ENCODE measurements at regions not wholly inside any gene's neighbourhood (a gene's known extent, or its start where the extent isn't known, plus 50 kb on each side); places are given as distances from the start of the nearest gene placed in this dataset.

GRCh38 chr9:29394855-29395254 is 1821.6 kb upstream of the C9orf72 start:
- H3K4me1 ChIP-seq (ENCODE audit: insufficient read depth, low read length, poor library complexity, severe bottlenecking) = no peaks in the 10 kb centered on the region
- no peaks in the 10 kb centered on the region for H3K9me2 ChIP-seq (replicated peaks; ENCODE audit: low read depth, low read length)
- H3K79me2 ChIP-seq (ENCODE audit: insufficient read depth, low read length) = no peaks in the 10 kb centered on the region
- no peak overlapping the region for H3K4me3 ChIP-seq (ENCODE audit: low read length, poor library complexity, severe bottlenecking)
- H3K4me2 ChIP-seq (ENCODE audit: low read depth, low read length, poor library complexity, severe bottlenecking) = no peak overlapping the region
- H3K9me3 ChIP-seq (ENCODE audit: insufficient read depth, low read depth, low read length) = no peaks in the 10 kb centered on the region
- no peaks in the 10 kb centered on the region for H4K20me1 ChIP-seq (ENCODE audit: insufficient read depth, low read length, poor library complexity, severe bottlenecking)
- H3K36me3 ChIP-seq (ENCODE audit: insufficient read depth, low read length) = no peaks in the 10 kb centered on the region
- H3K27me3 ChIP-seq (ENCODE audit: insufficient read depth, low read length, poor library complexity, severe bottlenecking) = no peaks in the 10 kb centered on the region
- no peak overlapping the region for H3K9ac ChIP-seq (ENCODE audit: low read depth, low read length, poor library complexity, severe bottlenecking)
- H2AFZ ChIP-seq (ENCODE audit: low read length) = no peak overlapping the region
- TF ChIP-seq CTCF (conservative IDR thresholded peaks at IDR 0.05; ENCODE audit: low read length) (no peak), EZH2phosphoT487 (IDR thresholded peaks at IDR 0.05; ENCODE audit: borderline replicate concordance) (no peak)
- no peaks in the 10 kb centered on the region for H3F3A ChIP-seq (ENCODE audit: low read depth)

GRCh38 chr9:29397148-29397547 is 1823.9 kb upstream of the C9orf72 start:
- Histone ChIP-seq H3K9me3 (ENCODE audit: insufficient read depth, low read depth, low read length) (no peaks in the 10 kb centered on the region), H3K4me2 (ENCODE audit: low read depth, low read length, poor library complexity, severe bottlenecking) (no peak overlapping the region), H3K4me3 (ENCODE audit: low read length, poor library complexity, severe bottlenecking) (no peak overlapping the region), H3K79me2 (ENCODE audit: insufficient read depth, low read length) (no peaks in the 10 kb centered on the region), H4K20me1 (ENCODE audit: insufficient read depth, low read length, poor library complexity, severe bottlenecking) (no peaks in the 10 kb centered on the region), H3K36me3 (ENCODE audit: insufficient read depth, low read length) (no peaks in the 10 kb centered on the region), H3K9ac (ENCODE audit: low read depth, low read length, poor library complexity, severe bottlenecking) (no peak overlapping the region), H3K4me1 (ENCODE audit: insufficient read depth, low read length, poor library complexity, severe bottlenecking) (no peaks in the 10 kb centered on the region), H3K27me3 (ENCODE audit: insufficient read depth, low read length, poor library complexity, severe bottlenecking) (no peaks in the 10 kb centered on the region), H3F3A (ENCODE audit: low read depth) (no peaks in the 10 kb centered on the region), H3K9me2 (replicated peaks; ENCODE audit: low read depth, low read length) (no peaks in the 10 kb centered on the region), H2AFZ (ENCODE audit: low read length) (no peak overlapping the region)
- TF ChIP-seq CTCF (conservative IDR thresholded peaks at IDR 0.05; ENCODE audit: low read length) (no peak), EZH2phosphoT487 (IDR thresholded peaks at IDR 0.05; ENCODE audit: borderline replicate concordance) (no peak)

GRCh38 chr9:29416204-29416603 is 1842.9 kb upstream of the C9orf72 start:
- Histone ChIP-seq H3K9me2 (replicated peaks; ENCODE audit: low read depth, low read length) (no peaks in the 10 kb centered on the region; the same call in 1 of the 2 replicates), H3K4me3 (ENCODE audit: low read length, poor library complexity, severe bottlenecking) (no peak overlapping the region), H3K79me2 (ENCODE audit: insufficient read depth, low read length) (no peaks in the 10 kb centered on the region), H3F3A (ENCODE audit: low read depth) (no peaks in the 10 kb centered on the region), H3K36me3 (ENCODE audit: insufficient read depth, low read length) (no peaks in the 10 kb centered on the region), H3K4me2 (ENCODE audit: low read depth, low read length, poor library complexity, severe bottlenecking) (no peak overlapping the region), H2AFZ (ENCODE audit: low read length) (no peak overlapping the region), H3K9ac (ENCODE audit: low read depth, low read length, poor library complexity, severe bottlenecking) (no peak overlapping the region), H4K20me1 (ENCODE audit: insufficient read depth, low read length, poor library complexity, severe bottlenecking) (no peaks in the 10 kb centered on the region), H3K4me1 (ENCODE audit: insufficient read depth, low read length, poor library complexity, severe bottlenecking) (no peaks in the 10 kb centered on the region), H3K9me3 (ENCODE audit: insufficient read depth, low read depth, low read length) (no peaks in the 10 kb centered on the region), H3K27me3 (ENCODE audit: insufficient read depth, low read length, poor library complexity, severe bottlenecking) (no peaks in the 10 kb centered on the region)
- TF ChIP-seq CTCF (conservative IDR thresholded peaks at IDR 0.05; ENCODE audit: low read length) (no peak), EZH2phosphoT487 (IDR thresholded peaks at IDR 0.05; ENCODE audit: borderline replicate concordance) (no peak)

All from Loucy (cell line).